ENCODE measurements at regions not wholly inside any gene's neighbourhood (a gene's known extent, or its start where the extent isn't known, plus 50 kb on each side); places are given as distances from the start of the nearest gene placed in this dataset.

GRCh38 chr21:14317507-14317906, 65.4 kb downstream of the HSPA13 start:
- no peak overlapping the region for H4K91ac ChIP-seq (ENCODE audit: insufficient read length, low read depth, low read length)
- H3K27me3 ChIP-seq (ENCODE audit: insufficient read depth, low read length) = no peaks in the 10 kb centered on the region
- H3K18ac ChIP-seq (ENCODE audit: insufficient read length, low read depth, low read length) = no peak overlapping the region
- no peak overlapping the region for H4K5ac ChIP-seq (ENCODE audit: insufficient read length, low read depth, low read length)
- Mint-ChIP-seq H3K4me1 (peaks cover 0 to 4% of the 10 kb centered on the region in 2 experiments; a peak in 2 of 4 replicates), H3K27me3 (ENCODE audit: low read depth) (no peaks in the 10 kb centered on the region), H3K9me3 (peaks cover 9 to 16% of the 10 kb centered on the region in 2 experiments), H3K4me3 (no peak overlapping the region), H3K36me3 (ENCODE audit: insufficient read depth in 1 of 3, low read depth in 3 of 3) (peaks cover 0 to 1% (median 0%) of the 10 kb centered on the region in 3 experiments; a peak in 1 of 7 replicates), H3K27ac (no peak overlapping the region)
- no peaks in the 10 kb centered on the region for H3K79me1 ChIP-seq (ENCODE audit: insufficient read depth, low read depth, low read length, poor library complexity, severe bottlenecking)
- H3K9me3 ChIP-seq (ENCODE audit: control insufficient read depth, low read depth, low read length) = no peaks in the 10 kb centered on the region
- H3K4ac ChIP-seq (ENCODE audit: low read depth, low read length) = no peak overlapping the region
- no peak overlapping the region for H2BK12ac ChIP-seq (ENCODE audit: insufficient read length, low read depth, low read length)
- H3K4me1 ChIP-seq (ENCODE audit: insufficient read depth, low read length) = peaks cover 2% of the 10 kb centered on the region; the same call in 1 of the 2 replicates
- no CpG with 5 or more reads among the region's 4 CpGs for WGBS (ENCODE audit: extremely low coverage, insufficient read length, low lambda C conversion rate)
- H4K20me1 ChIP-seq (ENCODE audit: control insufficient read depth, insufficient read depth, insufficient read length) = no peaks in the 10 kb centered on the region
- no peak overlapping the region for H3K23ac ChIP-seq (ENCODE audit: insufficient read length, low read depth, low read length)
- no peak overlapping the region for H2BK15ac ChIP-seq (ENCODE audit: low read depth, low read length)
- no peaks in the 10 kb centered on the region for H3K23me2 ChIP-seq (ENCODE audit: insufficient read length, low read depth, low read length, poor library complexity, severe bottlenecking)
- no peak overlapping the region for H3K4me2 ChIP-seq (ENCODE audit: insufficient read depth, insufficient read length, low read length)
- no peak overlapping the region for H3K14ac ChIP-seq (ENCODE audit: insufficient read depth, low read length)
- no peak overlapping the region for H2BK120ac ChIP-seq (ENCODE audit: low read depth, low read length, poor library complexity, severe bottlenecking)
- DNase-seq = no peak
- no peak overlapping the region for H2BK20ac ChIP-seq (ENCODE audit: low read depth, low read length, poor library complexity, severe bottlenecking)
- H3T11ph ChIP-seq (ENCODE audit: low read length) = no peak overlapping the region
- H2BK5ac ChIP-seq (ENCODE audit: insufficient read length, low read length) = no peak overlapping the region
- H2AK5ac ChIP-seq (ENCODE audit: insufficient read length, low read length) = no peak overlapping the region
- H4K8ac ChIP-seq (replicated peaks; ENCODE audit: insufficient read length, low read depth, low read length) = no peak overlapping the region
- no peak overlapping the region for H3K56ac ChIP-seq (ENCODE audit: insufficient read length, low read depth, low read length)
- H3K27ac ChIP-seq (ENCODE audit: insufficient read length, low read depth, low read length) = no peak overlapping the region
- H3K9ac ChIP-seq (ENCODE audit: extremely low read depth, insufficient read length, low read length) = no peak overlapping the region
- H3K79me2 ChIP-seq (ENCODE audit: insufficient read depth, low read length) = no peaks in the 10 kb centered on the region
- H2AFZ ChIP-seq (ENCODE audit: low read length) = no peak overlapping the region
- no peak for TF ChIP-seq CTCF (conservative IDR thresholded peaks at IDR 0.05)

Data from H9 (cell line).